ENCODE measurements at regions not wholly inside any gene's neighbourhood (a gene's known extent, or its start where the extent isn't known, plus 50 kb on each side); places are given as distances from the start of the nearest gene placed in this dataset.

- TF ChIP-seq CTCF (IDR thresholded peaks at IDR 0.05; ENCODE audit: low read depth, low read length, poor library complexity, severe bottlenecking) (no peak), EZH2phosphoT487 (IDR thresholded peaks at IDR 0.05; ENCODE audit: borderline replicate concordance, low read length) (no peak)
Observed at GRCh38 chr14:76599141-76599540, 162.1 kb upstream of the VASH1 start.
